ENCODE measurements at regions not wholly inside any gene's neighbourhood (a gene's known extent, or its start where the extent isn't known, plus 50 kb on each side); places are given as distances from the start of the nearest gene placed in this dataset.

DNA sequence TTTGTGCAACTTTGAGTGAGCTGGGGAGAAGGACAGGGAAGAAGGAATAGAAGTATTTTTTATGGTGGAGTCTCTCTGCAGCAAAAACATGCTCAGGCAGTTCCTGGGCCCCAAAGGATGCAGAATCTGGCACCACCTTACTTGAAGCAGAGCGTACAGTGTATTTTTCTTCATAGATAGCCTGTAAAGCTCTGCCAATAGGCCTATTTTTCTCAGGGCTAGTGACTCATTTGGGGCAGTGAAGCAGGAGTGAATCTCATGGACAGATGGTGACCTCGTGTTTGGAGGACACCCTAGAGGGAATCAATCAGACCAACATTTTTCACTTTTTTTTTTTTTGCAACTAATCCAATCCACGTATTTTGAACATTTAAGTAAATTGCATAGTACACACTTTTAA is 268.1 kb upstream of the CXCR4 start:
- in situ Hi-C loops (cut with HindIII; ENCODE audit: low pct_ligation_motif_present, low pct_unique_long_range_greater_than_20kb, low sequenced_read_pairs): loop anchor here (25.0 kb wide), 1 partner anchor 499 kb away; the partner anchor contains the start of gene MCM6
- DNase-seq: no peak

DNA sequence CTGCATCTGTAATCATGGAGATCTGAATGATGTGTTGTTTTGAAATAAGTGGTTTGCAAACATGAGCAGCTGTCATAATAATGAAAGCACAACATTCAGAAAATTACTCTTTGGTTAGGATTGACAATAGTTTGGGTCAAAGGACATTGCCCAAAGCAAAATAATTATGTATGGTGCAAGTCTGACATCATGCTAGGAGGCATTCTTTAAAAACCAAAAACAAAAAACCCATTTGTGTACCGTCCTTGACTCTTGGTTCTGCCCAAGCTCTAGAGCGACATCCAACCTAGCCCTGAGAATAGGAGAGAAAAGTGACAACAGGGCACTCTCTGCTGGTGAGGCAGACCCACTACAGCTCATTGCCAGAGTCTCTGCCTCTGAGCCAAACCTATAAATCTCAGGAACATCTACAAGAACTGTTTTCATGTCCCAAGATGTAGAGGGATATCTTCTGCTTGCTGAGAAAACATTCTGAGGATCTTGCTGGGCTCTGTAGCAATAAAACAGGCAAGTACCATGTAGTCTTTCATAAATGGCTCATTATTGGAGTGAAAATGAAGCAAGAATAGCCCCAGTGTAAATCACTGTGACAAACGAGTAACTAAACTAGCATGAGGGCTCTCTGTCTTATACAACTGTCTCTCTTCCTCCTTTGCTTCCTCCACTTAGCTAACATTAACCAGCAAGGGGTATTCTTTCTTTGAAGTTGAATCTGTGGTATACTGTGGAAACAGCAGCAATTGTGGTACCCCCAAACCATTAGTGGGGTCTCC is 266.8 kb upstream of the CXCR4 start:
- in situ Hi-C loops (cut with HindIII; ENCODE audit: low pct_ligation_motif_present, low pct_unique_long_range_greater_than_20kb, low sequenced_read_pairs): loop anchor here (25.0 kb wide), 1 partner anchor 497 kb away; the partner anchor contains the start of gene MCM6
- DNase-seq: peak; percentile 48

DNA sequence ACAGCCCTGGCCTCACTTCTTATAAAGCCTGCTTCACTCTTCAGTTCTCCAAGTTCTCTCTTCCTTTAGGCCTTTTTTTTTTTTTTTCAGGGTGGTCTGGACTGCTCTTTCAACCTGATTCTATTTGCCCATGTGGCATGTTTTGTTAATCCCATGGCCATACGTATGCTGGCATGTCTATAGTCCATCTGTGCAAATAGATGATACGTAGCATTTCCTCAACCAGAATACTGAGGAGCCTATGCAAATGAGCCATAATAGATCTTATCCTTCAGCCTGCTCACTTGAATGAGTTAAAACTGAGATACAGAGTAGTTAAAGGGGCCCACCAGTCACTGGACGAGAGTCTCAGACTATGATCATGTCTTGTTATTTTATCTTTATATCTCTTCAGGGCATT is 265.2 kb upstream of the CXCR4 start:
- no peak for DNase-seq
- in situ Hi-C loops (cut with HindIII; ENCODE audit: low pct_ligation_motif_present, low pct_unique_long_range_greater_than_20kb, low sequenced_read_pairs): loop anchor here (25.0 kb wide), 1 partner anchor 496 kb away; the partner anchor contains the start of gene MCM6

DNA sequence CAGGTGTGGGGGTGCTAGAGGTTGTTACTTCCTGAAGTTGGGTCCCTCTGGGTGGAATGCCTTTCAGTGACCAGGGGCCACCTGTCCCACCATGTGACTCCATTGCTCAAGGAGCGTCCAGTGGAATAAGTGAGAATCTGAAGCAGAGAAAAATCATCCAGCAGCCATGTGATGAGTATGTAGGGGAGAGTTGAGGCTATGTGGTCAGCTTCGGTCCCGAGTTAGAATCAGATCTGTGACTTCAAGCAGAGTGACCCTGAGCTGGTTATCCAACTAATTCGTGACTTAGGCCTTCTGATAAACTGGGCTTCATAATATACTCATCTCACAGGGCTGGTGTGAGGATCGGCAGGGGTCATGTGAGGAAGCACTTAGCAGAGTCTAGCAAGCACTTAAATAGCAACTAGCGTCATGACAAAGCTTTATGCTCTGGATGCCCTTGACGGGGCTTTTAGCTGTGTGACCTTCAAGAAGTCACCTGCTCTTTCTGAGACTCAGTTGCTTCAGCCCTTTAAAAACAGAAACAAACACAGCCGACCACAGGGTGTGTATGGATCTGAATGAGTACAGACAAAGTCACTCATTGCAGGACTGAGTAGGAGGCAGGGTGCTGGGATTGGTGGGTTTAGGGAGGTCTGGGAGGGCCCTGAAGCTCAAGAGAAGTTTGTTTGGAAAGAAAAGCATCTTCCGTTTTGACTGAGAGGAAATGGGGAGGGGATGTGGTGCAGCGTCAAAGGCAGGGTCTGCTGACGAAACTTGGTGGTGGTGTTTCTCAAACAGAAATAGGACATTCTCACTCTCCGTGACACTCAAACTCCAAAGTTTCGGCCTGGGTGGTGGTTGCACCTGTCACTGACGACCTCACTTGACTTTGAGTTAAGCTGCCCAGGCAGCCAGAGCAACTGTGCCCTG is 264.0 kb upstream of the CXCR4 start:
- in situ Hi-C loops (cut with HindIII; ENCODE audit: low pct_ligation_motif_present, low pct_unique_long_range_greater_than_20kb, low sequenced_read_pairs): loop anchor here (25.0 kb wide), 1 partner anchor 495 kb away; the partner anchor contains the start of gene MCM6
- no peak for DNase-seq

DNA sequence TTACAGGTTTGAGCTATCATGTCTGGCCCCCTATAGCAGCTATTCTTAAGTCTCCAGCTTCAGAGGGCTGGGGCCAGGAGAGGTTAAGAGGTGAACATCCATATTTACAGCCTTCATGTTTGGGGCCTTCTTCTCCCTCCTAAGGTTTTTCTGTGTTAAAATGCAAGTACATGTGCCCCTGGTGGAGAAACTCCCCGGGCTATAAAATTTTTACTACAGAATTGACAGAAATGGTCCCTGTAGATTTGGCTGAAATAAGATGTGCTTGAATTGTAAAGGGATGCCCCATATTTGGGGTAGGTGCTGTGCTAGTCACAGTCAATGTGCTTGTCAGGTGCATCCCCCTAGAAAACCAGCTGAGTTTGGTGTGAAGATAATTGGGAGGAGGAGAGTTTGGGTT is 263.3 kb upstream of the CXCR4 start:
- in situ Hi-C loops (cut with HindIII; ENCODE audit: low pct_ligation_motif_present, low pct_unique_long_range_greater_than_20kb, low sequenced_read_pairs): loop anchor here (25.0 kb wide), 1 partner anchor 494 kb away; the partner anchor contains the start of gene MCM6
- DNase-seq: no peak

DNA sequence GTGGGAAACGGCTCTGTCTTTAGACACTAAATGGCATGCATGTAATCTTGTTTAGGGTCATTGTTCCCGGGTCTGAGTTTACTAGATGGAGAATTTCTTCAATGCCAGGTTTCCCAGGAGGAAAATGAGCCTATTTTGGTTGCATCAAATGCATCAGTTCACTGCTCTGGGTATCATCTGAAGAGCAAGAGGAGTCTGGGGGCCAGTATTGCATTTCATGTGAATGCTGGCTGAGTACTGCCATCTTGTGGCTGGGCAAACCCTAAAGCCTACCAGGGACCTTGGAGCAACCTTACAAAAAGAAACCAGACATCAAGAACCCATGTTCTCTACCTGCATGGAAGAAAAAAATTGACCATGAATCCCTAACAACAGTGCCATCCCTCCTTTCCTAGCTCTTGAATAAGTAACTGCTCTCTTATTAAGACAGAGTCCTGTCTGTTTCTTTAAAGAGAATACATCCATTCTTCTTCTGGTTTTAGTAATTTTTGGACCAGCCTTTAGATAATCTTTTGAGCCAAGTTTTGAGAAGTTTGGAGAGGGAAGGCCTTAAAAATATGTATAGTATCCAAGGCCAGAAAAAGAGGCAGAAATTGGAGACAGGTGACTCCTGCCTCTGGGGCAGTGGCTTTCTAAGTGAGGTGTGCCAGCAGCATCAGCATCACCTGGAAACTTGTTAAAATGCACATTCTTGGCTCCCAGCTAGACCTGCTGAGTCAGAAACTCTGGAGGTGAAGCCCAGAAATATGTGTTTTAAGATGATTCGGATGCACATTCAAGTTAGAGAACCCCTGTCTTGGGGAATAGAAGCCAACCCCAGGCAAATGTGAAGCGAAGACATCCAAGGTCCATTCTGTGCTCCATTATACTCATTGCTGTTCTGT is 261.0 kb upstream of the CXCR4 start:
- DNase-seq: peak; percentile 47
- in situ Hi-C loops (cut with HindIII; ENCODE audit: low pct_ligation_motif_present, low pct_unique_long_range_greater_than_20kb, low sequenced_read_pairs): loop anchor here (25.0 kb wide), 1 partner anchor 492 kb away; the partner anchor contains the start of gene MCM6

DNA sequence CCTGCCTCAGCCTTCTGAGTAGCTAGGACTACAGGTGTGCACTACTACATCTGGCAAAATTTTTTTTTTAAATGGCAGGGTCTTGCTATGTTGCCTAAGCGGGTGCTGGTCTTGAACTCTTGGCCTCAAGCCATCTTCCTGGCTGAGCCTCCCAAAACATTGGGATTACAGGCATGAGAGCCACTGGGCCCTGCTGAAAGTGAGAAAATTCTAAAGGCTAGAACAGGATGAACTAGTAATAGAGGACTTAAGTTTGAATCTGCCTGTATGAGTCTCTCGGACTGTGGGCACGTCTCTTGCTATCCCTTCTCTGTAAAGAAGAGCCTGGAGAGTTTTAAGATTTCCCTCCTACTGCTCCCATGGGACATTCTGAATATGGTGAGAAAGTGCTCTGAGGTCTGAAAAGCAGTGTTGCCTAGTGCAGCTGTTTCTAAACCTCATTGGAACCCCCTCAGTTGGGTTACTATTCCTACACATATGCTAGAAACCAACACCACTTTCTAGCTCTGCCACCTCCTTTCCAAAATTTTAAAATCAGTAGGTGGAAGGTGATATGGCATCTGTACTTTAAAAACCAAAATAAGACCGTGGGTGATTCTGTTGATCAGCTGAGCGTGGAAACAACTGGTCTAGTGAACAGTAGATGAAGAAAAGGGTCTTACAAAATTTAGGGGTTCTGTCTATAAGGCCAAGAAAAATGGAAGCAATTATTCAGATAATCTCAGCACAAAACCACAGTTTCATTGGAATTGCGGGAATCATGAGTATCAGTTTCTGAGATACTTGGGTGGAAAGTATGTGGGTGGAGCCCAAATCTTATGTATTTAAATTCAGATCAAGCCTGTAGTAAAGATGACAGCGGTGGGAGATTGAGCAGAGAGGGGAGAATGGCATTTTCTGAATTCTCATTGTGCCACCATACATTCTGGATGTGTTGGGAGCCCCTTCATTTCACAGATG is 259.8 kb upstream of the CXCR4 start:
- in situ Hi-C loops (cut with HindIII; ENCODE audit: low pct_ligation_motif_present, low pct_unique_long_range_greater_than_20kb, low sequenced_read_pairs): loop anchor here (25.0 kb wide), 1 partner anchor 490 kb away; the partner anchor contains the start of gene MCM6
- DNase-seq: no peak

DNA sequence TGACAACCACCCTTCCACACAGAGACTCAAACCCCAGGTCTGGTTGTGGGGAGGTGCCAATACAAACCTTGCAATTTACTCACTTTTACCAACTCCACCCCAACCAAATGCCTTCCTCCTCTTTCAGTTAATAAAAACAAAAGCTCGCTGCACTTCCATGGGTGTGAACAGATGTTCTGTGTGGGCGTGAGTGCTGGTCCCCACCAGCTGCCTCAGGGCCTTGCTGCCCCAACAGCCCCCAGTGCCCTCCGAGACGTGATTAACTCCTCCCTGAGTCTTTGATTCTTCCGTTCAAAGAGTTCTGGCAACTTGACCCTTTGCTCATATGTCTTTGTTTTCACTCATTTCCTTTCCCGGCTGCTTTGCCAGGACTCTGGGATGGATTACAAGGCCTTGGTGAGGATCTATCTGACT is 258.9 kb upstream of the CXCR4 start:
- in situ Hi-C loops (cut with HindIII; ENCODE audit: low pct_ligation_motif_present, low pct_unique_long_range_greater_than_20kb, low sequenced_read_pairs): loop anchor here (25.0 kb wide), 1 partner anchor 490 kb away; the partner anchor contains the start of gene MCM6
- no peak for DNase-seq

DNA sequence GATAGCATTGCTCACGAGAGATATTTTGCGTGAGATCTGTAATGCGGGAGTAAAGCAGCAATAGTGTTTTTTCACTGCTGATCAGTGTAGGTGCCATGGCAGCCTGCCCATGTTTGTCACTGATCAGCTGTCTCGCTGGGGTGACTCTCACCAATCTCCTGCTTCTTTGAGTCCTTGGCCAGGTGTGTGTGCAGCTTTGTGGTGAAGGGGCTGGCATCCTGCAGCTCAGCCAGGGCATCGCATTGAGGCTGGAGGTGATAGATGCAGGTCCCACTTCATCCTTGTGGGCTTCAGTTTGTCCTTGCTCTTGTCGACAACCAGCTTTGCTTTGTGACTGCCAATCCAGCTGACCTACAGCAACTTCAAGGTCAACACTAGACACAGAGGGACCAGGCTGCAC is 258.3 kb upstream of the CXCR4 start:
- in situ Hi-C loops (cut with HindIII; ENCODE audit: low pct_ligation_motif_present, low pct_unique_long_range_greater_than_20kb, low sequenced_read_pairs): loop anchor here (25.0 kb wide), 1 partner anchor 489 kb away; the partner anchor contains the start of gene MCM6
- no peak for DNase-seq

DNA sequence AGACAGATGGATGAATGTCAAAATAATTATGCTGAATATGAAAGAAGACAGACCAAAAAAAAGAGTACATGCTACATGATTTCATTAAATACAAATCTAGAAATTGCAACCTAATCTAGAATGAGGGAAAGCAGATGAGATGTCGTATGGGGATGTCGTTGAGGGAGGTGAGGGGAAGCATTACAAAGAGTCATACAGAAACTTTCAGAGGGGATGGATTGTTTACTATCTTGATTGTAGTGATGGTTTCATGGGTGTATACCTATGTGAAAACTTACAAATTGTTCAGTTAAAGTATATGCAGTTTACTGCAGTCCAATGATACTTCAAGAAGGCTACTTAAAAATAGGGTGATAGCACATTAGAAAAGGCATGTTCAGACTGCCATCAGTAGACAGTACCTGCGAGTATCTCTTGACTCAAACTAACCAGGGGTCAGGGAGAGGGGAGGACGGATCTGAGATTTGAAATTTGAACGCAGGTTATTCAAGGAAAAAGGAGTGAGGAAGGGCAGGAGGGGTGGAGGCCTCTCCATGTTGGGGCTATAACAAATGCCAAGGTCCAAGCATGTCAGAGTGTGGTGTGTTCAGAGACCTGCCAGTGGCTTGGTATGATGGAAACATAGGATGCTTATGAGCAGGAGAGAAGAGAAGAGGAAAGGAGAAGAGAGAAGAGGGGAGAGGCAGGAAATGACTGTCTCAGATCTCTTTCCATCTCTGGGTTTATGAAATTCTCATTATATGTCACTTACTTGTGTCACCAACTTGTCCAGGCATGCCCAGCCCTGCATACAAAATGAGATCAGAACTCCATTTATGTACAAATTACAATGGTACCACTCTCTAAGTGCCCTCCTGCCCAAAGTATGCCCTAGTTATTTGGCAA is 257.3 kb upstream of the CXCR4 start:
- in situ Hi-C loops (cut with HindIII; ENCODE audit: low pct_ligation_motif_present, low pct_unique_long_range_greater_than_20kb, low sequenced_read_pairs): loop anchor here (25.0 kb wide), 1 partner anchor 488 kb away; the partner anchor contains the start of gene MCM6
- DNase-seq: no peak

DNA sequence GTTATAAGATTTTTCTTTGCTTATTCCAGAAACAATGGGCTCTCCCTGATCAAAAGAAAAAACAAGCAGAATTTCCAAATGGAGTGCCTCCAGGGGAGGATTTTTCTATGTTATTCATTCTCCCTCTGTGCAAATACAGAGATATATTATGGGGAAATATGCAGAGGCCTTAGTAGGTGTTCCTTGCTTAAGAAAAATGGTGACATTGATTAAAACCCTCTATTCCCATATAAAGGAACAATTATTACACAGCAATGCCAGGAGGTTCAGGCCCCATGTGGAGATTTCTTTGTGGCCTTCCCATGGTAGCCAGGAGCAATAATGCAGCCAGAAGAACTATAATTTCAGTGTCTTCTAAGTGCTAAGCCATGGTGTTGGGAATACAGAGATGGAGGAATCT is 255.9 kb upstream of the CXCR4 start:
- DNase-seq: no peak
- in situ Hi-C loops (cut with HindIII; ENCODE audit: low pct_ligation_motif_present, low pct_unique_long_range_greater_than_20kb, low sequenced_read_pairs): no loop called here

DNA sequence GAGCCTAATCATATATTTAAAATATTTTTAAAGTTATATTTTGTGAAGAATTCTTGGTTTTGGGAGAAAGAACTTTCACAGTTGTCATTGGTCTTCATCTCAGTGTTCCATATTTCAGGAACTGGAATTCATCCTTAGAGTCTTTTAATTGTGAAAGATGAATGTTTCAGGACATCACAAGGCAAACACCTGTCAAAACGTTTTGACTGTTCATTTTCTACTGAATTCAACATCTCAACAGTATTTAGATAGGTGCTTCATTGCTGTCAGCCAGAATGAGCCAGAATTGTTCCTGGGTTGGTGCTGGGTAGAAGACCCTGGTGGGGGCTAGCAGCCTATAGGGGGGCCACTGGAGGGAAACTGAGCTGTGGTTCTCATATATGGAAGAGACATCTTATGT is 255.1 kb upstream of the CXCR4 start:
- no peak for DNase-seq
- in situ Hi-C loops (cut with HindIII; ENCODE audit: low pct_ligation_motif_present, low pct_unique_long_range_greater_than_20kb, low sequenced_read_pairs): no loop called here

DNA sequence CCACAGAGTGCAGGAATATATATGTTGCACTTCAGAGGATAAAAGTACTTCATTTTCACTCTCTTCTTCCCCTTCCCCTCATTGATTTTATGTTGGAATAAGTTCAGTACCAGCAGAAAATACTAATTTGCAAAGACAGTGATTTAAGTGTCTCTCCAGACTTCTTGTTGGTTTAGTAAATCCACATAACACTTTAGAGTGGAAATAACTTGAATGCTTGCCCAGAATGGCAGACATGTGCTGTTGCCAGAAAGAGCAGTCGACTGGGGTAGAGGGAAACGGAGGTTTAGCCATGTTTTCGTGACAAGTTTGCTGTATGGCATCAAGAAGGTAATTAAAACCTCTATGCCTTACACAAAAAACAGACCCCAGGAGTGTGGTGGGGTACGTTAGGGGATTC is 246.0 kb upstream of the CXCR4 start:
- no peak for DNase-seq
- in situ Hi-C loops (cut with HindIII; ENCODE audit: low pct_ligation_motif_present, low pct_unique_long_range_greater_than_20kb, low sequenced_read_pairs): no loop called here

DNA sequence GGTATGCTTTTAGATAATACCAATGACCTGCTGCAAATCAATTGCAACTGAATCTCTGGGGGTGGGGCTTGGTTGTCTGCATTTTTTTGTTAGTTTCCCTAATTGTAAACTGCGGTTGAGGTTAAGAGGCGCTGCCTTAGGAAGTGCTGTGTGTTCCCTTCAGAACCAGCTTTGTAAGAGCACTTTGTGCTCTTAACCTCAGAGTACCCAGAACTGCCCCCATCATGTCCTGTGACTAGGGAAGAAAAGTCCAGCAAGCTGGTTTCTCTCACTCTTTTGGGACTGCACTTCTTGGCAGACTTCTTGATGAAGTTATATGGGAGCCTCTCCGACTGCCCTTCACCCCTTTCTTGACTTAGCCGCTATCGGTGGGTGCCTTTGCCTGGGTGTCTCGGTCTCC is 245.5 kb upstream of the CXCR4 start:
- in situ Hi-C loops (cut with HindIII; ENCODE audit: low pct_ligation_motif_present, low pct_unique_long_range_greater_than_20kb, low sequenced_read_pairs): no loop called here
- no peak for DNase-seq

DNA sequence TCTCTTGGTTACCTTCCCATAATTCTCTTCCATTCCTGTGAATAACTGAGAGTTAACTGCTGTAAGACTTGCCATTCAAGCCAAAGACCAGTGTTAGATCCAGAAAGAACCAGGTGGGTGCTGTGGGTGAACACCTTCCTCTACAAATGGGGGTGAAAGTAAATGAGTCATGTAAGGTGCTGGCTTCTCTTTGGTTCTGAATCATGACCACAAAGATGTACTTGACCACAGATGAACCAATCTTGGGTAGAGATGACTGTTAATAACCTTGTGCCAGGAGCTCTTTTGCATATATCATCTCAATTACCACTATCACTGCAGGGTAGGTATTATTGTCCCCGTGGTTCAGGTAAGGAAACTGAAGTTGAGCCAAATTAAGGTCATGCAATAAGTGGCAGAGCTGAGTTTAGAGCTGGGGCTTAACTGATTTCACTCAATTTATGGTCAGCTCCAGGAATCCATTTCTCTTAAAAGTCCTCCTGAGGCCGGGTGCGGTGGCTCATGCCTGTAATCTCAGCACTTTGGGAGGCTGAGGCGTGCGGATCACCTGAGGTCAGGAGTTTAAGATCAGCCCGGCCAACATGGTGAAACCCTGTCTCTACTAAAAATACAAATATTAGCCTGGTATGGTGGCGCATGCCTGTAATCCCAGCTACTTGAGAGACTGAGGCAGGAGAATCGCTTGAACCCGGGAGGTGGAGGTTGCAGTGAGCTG is 244.9 kb upstream of the CXCR4 start:
- DNase-seq: no peak
- in situ Hi-C loops (cut with HindIII; ENCODE audit: low pct_ligation_motif_present, low pct_unique_long_range_greater_than_20kb, low sequenced_read_pairs): no loop called here

DNA sequence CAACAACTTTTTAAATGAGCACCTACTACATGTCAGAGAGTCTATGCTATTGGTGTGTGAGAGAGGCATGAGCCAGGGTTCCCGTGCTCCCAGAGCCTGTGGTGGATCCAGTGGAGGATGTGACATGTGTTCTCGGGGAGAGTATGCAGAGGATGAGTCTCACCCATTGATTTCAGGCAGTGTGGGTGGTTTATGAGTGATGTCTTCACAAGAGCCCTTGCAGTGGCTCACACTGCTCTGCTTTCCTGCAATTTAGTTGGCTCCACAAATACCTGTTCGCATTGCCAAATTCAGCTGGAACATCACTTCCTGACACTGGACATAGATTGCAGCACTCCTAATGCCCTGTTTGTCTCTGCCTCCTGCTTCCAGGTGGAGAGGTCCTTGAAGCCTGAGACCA is 243.6 kb upstream of the CXCR4 start:
- in situ Hi-C loops (cut with HindIII; ENCODE audit: low pct_ligation_motif_present, low pct_unique_long_range_greater_than_20kb, low sequenced_read_pairs): no loop called here
- DNase-seq: no peak
